Neural progenitor cell (in vitro differentiated cells): ENCODE measurements at regions not wholly inside any gene's neighbourhood (a gene's known extent, or its start where the extent isn't known, plus 50 kb on each side); places are given as distances from the start of the nearest gene placed in this dataset.

Experiments used
- DNase-seq: peaks from one replicate; pipeline ENCODE4 v3.0.0-alpha.2; 2016; ENCODE audit warnings: low spot score
- H2AFZ ChIP-seq: fragments of 200-600 bp; sonication (generic); replicated peaks from 2 replicates; pipeline ENCODE4 v1.6.1; 2016; ENCODE audit warnings: antibody characterized with exemption
- H3F3A ChIP-seq: fragments of 200-600 bp; sonication (generic); 2 replicates; pipeline ENCODE4 v1.6.1; 2016; ENCODE audit warnings: antibody characterized with exemption, low read depth
- H3K27ac ChIP-seq: fragments of 200-600 bp; sonication (generic); 2 replicates; pipeline ENCODE4 v1.5.1; 2016; ENCODE audit warnings: mild to moderate bottlenecking
- H3K27me3 ChIP-seq: fragments of 200-600 bp; sonication (generic); 2 replicates; pipeline ENCODE4 v1.6.1; 2016; ENCODE audit warnings: mild to moderate bottlenecking, moderate library complexity
- H3K36me3 ChIP-seq: fragments of 200-600 bp; sonication (generic); 2 replicates; pipeline ENCODE4 v1.5.1; 2016
- H3K4me1 ChIP-seq: fragments of 200-600 bp; sonication (generic); 2 replicates; pipeline ENCODE4 v1.6.1; 2016; ENCODE audit warnings: mixed run types
- H3K4me2 ChIP-seq: fragments of 200-600 bp; sonication (generic); 2 replicates; pipeline ENCODE4 v1.6.1; 2016
- H3K4me3 ChIP-seq: fragments of 200-600 bp; sonication (generic); 2 replicates; pipeline ENCODE4 v1.5.1; 2016
- H3K79me2 ChIP-seq: fragments of 200-600 bp; sonication (generic); 2 replicates; pipeline ENCODE4 v1.6.1; 2016; ENCODE audit warnings: low read depth
- H3K9ac ChIP-seq: fragments of 200-600 bp; sonication (generic); 2 replicates; pipeline ENCODE4 v1.6.1; 2016
- H3K9me3 ChIP-seq: fragments of 200-600 bp; sonication (generic); 2 replicates; pipeline ENCODE4 v1.5.1; 2016; ENCODE audit warnings: low read depth
- H4K20me1 ChIP-seq: fragments of 200-600 bp; sonication (generic); 2 replicates; pipeline ENCODE4 v1.6.1; 2016; ENCODE audit warnings: low read depth
- H3K27ac Mint-ChIP-seq: 3 replicates; pipeline ENCODE4 v1.8.0; 2021; ENCODE audit warnings: mixed read lengths
- H3K27me3 Mint-ChIP-seq: 2 replicates; pipeline ENCODE4 v1.8.0; 2022; ENCODE audit warnings: low read depth, mild to moderate bottlenecking, inconsistent platforms, moderate library complexity, mixed read lengths; ENCODE audit not compliant: insufficient read depth
- H3K36me3 Mint-ChIP-seq: 3 replicates; pipeline ENCODE4 v1.8.0; 2021; ENCODE audit warnings: mixed read lengths
- H3K4me1 Mint-ChIP-seq: 3 replicates; pipeline ENCODE4 v1.8.0; 2021; ENCODE audit warnings: mixed read lengths
- H3K4me3 Mint-ChIP-seq: 3 replicates; pipeline ENCODE4 v1.8.0; 2021; ENCODE audit warnings: mild to moderate bottlenecking, moderate library complexity, mixed read lengths
- H3K9me3 Mint-ChIP-seq: 3 replicates; pipeline ENCODE4 v1.8.0; 2020; ENCODE audit warnings: mixed read lengths
- CTCF ChIP-seq: fragments of 200-600 bp; sonication (generic); IDR thresholded peaks from 2 replicates; pipeline ENCODE4 v1.5.1; 2017; ENCODE audit warnings: antibody characterized with exemption, mild to moderate bottlenecking
- EZH2 ChIP-seq: fragments of 200-600 bp; sonication (generic); IDR thresholded peaks from 2 replicates; pipeline ENCODE4 v1.6.1; 2017; ENCODE audit warnings: antibody characterized with exemption, mild to moderate bottlenecking, moderate library complexity
- EZH2phosphoT487 ChIP-seq: fragments of 200-600 bp; sonication (generic); IDR thresholded peaks from 2 replicates; pipeline ENCODE4 v1.6.1; 2017; ENCODE audit warnings: antibody characterized with exemption

GRCh38 chr4:45119376-45119775 is 393.0 kb upstream of the GNPDA2 start:
- Histone ChIP-seq H3K27ac (no peak overlapping the region), H3K9me3 (no peaks in the 10 kb centered on the region), H2AFZ (no peak overlapping the region), H3F3A (no peaks in the 10 kb centered on the region), H3K4me1 (no peaks in the 10 kb centered on the region), H3K36me3 (no peaks in the 10 kb centered on the region), H3K4me3 (no peak overlapping the region), H3K79me2 (no peaks in the 10 kb centered on the region), H3K9ac (no peak overlapping the region), H4K20me1 (no peaks in the 10 kb centered on the region), H3K27me3 (no peaks in the 10 kb centered on the region), H3K4me2 (no peak overlapping the region)
- H3K9me3 Mint-ChIP-seq: no peaks in the 10 kb centered on the region
- no peak overlapping the region for H3K27ac Mint-ChIP-seq
- no peaks in the 10 kb centered on the region for H3K4me1 Mint-ChIP-seq
- no peak for DNase-seq
- no peaks in the 10 kb centered on the region for H3K36me3 Mint-ChIP-seq
- no peaks in the 10 kb centered on the region for H3K27me3 Mint-ChIP-seq
- TF ChIP-seq EZH2 (no peak), EZH2phosphoT487 (no peak), CTCF (no peak)
- H3K4me3 Mint-ChIP-seq: no peak overlapping the region

DNA sequence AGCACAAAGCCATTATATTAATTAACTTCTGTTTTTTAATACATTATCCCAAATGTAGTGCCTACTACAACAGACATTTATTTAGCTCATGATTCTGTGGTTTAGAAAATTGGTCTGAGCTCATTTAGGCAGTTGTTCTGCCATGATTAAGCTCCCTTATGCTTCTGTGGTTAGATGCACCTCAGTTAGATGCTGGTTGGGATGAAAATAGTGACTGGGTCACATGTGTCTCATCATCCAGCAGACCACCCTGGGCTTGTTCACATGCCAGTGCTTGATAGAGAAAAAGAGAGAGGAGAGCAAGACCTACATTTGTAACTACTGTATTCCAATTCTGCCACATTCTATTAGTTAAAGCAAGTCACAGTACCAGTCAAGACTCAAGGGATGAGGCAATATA is 376.4 kb upstream of the GNPDA2 start:
- H3K36me3 Mint-ChIP-seq: no peaks in the 10 kb centered on the region

DNA sequence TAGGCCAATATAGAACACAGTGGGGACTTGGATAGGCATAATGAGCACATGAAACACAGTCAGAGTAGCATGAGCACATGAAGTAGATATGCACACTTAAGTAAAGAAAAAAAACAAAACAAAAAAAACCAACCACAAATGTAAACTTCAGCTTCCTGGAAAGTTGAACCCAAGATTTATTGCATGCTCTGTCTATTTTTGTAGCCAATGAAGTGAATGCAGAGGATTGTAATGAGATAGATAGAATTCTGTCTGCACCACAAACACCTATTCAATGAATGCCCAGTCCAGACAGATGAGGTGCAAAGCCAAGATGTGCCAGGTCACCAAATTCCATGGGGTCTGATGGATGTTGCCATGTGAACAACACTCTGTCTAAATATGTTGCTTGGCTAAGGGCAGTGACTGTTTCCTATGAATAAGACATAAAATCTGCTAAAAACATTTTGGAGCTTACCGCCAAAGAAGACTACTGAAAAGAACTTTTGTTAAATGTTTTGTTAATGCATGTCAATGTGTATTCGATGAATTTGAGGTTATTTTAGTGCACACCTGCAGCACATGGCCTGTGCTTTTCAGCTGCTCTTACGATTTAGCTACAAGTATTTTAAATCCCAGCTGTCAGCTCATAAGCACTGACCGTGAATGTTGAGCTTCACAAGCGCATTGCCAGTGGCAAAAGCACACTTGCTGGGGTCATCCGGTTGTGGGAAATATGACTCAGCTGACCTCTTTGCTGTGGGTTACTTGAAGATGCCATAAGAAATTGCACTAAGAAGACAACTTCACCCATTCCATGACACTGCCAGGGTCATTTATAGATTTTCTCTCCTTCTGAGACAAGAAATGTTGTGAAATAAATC is 374.8 kb upstream of the GNPDA2 start:
- H3K27ac ChIP-seq: no peak overlapping the region
- H3K4me3 Mint-ChIP-seq: no peak overlapping the region

More for the DNA sequence above, 376.4 kb upstream of the GNPDA2 start:
- no peaks in the 10 kb centered on the region for H3K4me1 ChIP-seq
- no peaks in the 10 kb centered on the region for H3K79me2 ChIP-seq
- Mint-ChIP-seq H3K9me3 (peaks cover 5% of the 10 kb centered on the region), H3K4me1 (peaks cover 8% of the 10 kb centered on the region), H3K4me3 (no peak overlapping the region), H3K27ac (no peak overlapping the region), H3K27me3 (no peaks in the 10 kb centered on the region)
- no peak overlapping the region for H3K9ac ChIP-seq
- no peak for TF ChIP-seq CTCF
- TF ChIP-seq EZH2phosphoT487: no peak
- TF ChIP-seq EZH2: no peak
- H3K27me3 ChIP-seq: no peaks in the 10 kb centered on the region
- no peak for DNase-seq
- no peak overlapping the region for H3K4me2 ChIP-seq
- no peak overlapping the region for H3K4me3 ChIP-seq
- H3F3A ChIP-seq: no peaks in the 10 kb centered on the region
- H3K36me3 ChIP-seq: no peaks in the 10 kb centered on the region
- H3K27ac ChIP-seq: no peak overlapping the region
- no peak overlapping the region for H2AFZ ChIP-seq
- H4K20me1 ChIP-seq: no peaks in the 10 kb centered on the region
- no peaks in the 10 kb centered on the region for H3K9me3 ChIP-seq

More for the DNA sequence above, 374.8 kb upstream of the GNPDA2 start:
- H2AFZ ChIP-seq: no peak overlapping the region
- H3K4me3 ChIP-seq: no peak overlapping the region
- Mint-ChIP-seq H3K9me3 (peaks cover 4% of the 10 kb centered on the region), H3K36me3 (no peaks in the 10 kb centered on the region), H3K27ac (no peak overlapping the region), H3K27me3 (no peaks in the 10 kb centered on the region), H3K4me1 (peaks cover 8% of the 10 kb centered on the region)
- H3K4me1 ChIP-seq: no peaks in the 10 kb centered on the region
- H3K79me2 ChIP-seq: no peaks in the 10 kb centered on the region
- H3K9ac ChIP-seq: no peak overlapping the region
- no peaks in the 10 kb centered on the region for H3K36me3 ChIP-seq
- no peaks in the 10 kb centered on the region for H3F3A ChIP-seq
- no peak for TF ChIP-seq EZH2phosphoT487
- no peak for TF ChIP-seq EZH2
- TF ChIP-seq CTCF: no peak
- no peaks in the 10 kb centered on the region for H3K27me3 ChIP-seq
- no peak overlapping the region for H3K4me2 ChIP-seq
- no peaks in the 10 kb centered on the region for H3K9me3 ChIP-seq
- DNase-seq: no peak
- no peaks in the 10 kb centered on the region for H4K20me1 ChIP-seq
